Stimulated activated CD4-positive, alpha-beta T cell treated with anti-CD3 and anti-CD28 coated beads, Interleukin-1b, Interleukin-23, amount 100 ng/mL, for 24 hours (primary cell): ENCODE measurements at regions not wholly inside any gene's neighbourhood (a gene's known extent, or its start where the extent isn't known, plus 50 kb on each side); places are given as distances from the start of the nearest gene placed in this dataset.
"Not testable (repeated sequence)": the region's sequence is repeated elsewhere in the genome, so short reads cannot be mapped to it uniquely, and the experiment has no call there.

ENCODE experiments used
- DNase-seq, 4 experiments: peaks; one replicate each; pipeline ENCODE4 v3.0.0-alpha.2; 2020; ENCODE audit warnings: low read depth in 4 of 4, low spot score in 1 of 4

DNA sequence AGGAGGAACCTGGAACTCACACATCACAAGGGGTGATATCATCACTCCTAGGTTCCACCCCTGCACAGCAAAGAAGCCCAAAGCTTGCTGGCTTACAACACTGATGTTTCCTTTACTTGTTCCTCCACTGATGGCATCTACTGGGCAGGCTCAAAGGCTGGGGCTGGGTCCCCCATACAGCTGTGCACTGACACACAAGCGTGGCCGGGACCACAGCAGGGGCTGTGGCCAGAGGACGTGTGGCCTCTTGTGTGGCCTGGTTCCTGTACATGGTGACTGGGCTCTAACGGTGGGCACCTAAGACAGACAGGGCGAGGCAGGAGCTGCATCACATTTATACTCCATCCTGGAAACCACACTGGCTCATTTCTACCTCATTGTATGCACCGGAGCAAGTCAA lies 264.4 kb upstream of the FOXF1 start:
- DNase-seq: no peak

DNA sequence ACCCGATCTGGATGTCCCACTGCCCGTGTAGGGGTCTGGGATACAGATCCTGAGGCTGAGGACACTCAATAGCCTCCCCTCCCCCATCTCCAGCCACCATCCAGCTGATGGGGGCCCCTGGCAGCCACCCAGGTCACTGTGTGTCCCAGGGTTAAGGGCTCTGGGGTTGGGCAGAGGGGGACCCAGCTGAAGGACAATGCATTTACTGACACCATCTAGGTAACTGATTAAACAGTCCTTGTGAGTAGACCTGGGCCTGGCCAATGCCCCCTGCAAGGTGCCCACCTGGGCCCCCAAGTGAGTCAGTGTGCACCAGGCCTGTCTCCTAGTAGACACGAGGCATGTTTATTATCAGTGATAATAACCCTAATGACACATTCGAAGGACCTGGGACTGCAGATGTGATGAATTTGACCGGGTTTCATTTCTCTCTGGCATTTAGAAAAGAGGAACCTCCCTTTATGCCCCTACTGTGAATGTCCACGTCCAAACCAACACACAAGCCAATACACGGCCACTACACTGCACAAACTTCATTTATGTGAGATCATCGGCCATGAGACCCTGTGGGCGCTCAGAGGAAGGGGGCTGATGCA lies 261.9 kb upstream of the FOXF1 start:
- no peak for DNase-seq

GRCh38 chr16:86249631-86250030 lies 260.7 kb upstream of the FOXF1 start:
- no peak for DNase-seq

GRCh38 chr16:86251682-86252081 lies 258.6 kb upstream of the FOXF1 start:
- DNase-seq: no peak

GRCh38 chr16:86252596-86252995 lies 257.7 kb upstream of the FOXF1 start:
- DNase-seq: no peak

GRCh38 chr16:86255966-86256365 lies 254.4 kb upstream of the FOXF1 start:
- no peak for DNase-seq

DNA sequence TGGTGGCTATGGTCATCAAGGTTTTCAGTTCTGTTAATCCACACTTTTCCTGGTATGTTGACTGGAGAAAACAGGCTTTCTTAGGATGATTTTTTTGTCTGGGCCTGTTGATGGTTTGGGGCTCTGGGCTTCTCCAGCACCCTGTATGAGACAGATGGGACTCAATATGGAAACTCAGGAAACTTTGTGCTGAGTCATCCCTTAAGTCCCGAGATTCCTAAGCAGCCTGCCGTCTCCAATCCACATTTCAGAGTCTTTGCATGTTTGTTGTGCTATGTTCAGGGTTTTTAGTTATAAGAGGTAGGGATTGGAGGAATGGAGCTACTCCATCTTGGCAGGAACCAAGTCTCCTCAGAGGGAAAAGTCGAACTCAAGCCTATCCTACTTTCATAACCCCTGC lies 253.3 kb upstream of the FOXF1 start:
- no peak for DNase-seq

GRCh38 chr16:86257546-86257945 lies 252.8 kb upstream of the FOXF1 start:
- no peak for DNase-seq

GRCh38 chr16:86258713-86259112 lies 251.6 kb upstream of the FOXF1 start:
- no peak for DNase-seq

DNA sequence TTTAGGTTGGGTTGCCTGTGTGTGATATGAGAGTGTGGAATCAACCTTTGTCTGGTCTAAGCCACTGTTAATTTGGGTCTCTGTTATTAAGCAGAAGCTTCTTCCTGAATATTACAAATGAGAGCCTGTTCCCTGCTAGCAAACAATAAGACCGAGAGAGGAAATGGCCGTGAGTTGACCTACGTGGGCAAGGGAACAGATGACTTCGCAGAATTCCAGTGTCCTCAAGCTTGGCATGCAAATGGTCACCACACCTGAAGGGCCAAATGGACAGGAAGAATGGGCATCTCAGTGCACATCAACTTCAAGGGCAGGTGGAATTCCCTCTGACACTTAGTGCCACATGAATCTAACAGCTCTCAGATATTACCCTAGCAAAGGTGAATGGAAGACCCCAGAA lies 250.8 kb upstream of the FOXF1 start:
- DNase-seq: no peak

GRCh38 chr16:86261379-86261778 lies 248.9 kb upstream of the FOXF1 start:
- DNase-seq: no peak

- not testable (repeated sequence) for DNase-seq
These were observed 242.7 kb upstream of the FOXF1 start for GRCh38 chr16:86267657-86268056.

GRCh38 chr16:86270696-86271095 lies 239.6 kb upstream of the FOXF1 start:
- no peak for DNase-seq

GRCh38 chr16:86272744-86273143 lies 237.6 kb upstream of the FOXF1 start:
- no peak for DNase-seq

DNA sequence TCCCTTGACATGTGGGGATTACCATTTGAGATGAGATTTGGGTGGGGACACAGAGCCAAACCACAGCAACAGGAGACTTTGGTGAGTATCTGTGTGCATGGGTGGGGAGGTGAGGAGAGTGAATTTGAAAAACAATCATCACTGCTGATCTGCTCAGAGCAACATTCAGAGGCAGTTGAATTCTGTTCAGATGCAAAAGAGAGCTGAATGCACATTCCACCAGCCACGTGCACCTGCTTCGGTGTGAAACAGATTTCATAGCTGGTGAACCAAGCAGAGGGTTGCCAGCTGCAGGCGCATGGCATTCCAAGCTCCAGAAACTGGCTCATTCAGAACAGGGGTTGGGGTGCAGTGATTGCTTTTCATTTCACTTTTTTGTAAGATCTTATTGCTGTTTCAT lies 233.1 kb upstream of the FOXF1 start:
- DNase-seq: no peak

GRCh38 chr16:86277859-86278258 lies 232.5 kb upstream of the FOXF1 start:
- not testable (repeated sequence) for DNase-seq

DNA sequence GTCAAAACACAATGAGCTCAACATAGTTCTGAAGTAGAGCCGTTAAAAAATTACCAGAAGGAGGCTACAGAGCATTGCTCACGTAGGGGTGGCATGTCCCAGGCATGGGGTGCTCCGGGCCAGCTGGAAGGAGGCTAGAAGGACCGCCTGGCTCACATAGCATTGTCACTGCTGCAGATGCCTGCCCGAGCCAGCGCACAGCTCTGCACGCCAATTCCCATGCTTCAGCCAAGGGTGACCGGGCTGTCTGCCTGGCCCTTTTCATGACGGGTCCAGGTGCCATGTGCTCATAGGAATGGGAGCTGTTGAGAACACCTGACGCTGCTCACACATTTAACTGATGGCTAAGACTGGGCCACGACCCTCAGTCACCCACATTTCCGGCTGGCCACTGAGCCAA lies 228.9 kb upstream of the FOXF1 start:
- DNase-seq: no peak

DNA sequence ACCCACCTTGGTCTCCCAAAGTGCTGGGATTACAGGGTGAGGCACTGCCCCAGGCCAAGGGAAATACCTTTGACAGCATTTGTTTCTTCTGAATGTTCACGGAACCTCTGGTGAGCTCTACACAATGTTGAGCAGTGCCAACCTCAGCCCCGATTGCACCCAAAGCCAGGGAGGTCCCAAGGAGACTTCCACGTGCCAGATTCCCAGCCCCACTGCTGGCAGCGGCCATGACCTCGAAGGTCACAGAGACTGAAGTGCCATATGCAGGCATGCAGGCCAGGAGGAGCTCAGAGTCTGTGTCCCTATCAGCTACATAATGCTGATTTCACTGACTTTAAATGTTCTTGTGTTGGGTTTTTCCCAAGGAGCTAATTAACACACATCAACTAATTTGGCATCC lies 226.4 kb upstream of the FOXF1 start:
- DNase-seq: no peak

DNA sequence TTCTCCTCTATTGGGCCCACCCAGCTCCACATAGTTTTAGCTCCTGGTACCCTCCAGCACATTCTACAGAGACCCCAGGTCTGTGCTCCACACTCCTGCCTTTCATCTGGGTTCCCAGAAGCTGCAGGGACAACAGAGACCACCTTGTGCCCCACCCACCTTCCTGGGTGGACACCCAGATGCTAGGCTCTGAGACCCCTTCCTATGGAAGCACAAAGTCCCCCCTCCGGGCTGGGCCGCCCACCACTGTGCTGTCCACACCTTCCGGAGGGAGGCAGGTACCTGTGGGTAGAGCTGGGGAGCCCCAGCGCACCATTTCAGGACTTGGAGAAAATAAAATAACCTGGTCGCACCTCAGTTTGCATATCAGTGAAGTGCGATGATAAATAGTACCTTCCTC lies 224.9 kb upstream of the FOXF1 start:
- DNase-seq: no peak

DNA sequence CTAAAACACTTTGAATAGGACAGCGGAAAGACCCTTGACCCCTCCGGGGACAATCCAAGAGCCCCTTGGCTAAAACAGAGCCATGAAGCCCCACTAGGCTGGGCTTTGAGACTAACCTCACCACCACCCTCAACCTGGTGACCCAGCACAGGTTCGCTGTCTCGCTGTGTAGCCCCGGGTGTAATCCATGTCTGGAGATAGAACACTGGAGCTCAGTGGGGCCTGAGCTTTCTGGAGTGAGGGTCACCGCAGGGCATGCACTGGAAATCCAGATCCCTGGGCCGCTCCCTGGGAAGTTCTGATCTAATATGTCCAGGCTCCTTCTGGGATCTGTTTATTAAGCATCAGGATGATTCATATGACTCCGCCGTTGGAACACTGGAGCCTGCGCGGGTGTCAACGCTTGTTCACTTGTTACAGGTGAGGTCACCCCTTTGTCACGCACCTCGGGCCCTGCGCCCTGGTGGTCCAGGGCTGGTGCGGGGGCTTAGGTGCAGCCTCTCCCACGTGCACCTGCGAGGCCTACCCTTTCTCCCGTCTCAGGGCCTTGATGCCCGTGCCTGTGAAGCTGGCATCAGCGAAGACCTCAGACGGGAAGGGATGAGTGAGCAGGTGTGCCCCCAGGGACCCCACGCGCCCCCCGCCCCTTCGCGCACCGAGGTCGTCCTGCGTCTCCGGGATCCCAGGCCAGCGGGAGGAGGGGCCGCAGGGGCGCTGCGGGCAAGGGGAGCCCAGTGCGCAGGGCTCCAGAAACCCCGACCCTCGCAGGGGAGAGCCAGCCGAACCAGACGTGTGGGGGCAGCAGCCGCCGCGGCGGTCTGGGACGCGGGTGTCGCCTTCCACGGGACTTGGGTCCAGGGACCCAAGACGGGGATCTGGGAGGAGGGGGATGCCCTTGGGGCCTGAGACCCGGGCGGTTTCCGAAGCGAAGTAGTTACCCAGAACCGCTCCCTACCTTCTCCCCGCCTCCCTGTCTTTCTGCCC lies 224.1 kb upstream of the FOXF1 start:
- DNase-seq: no peak

DNA sequence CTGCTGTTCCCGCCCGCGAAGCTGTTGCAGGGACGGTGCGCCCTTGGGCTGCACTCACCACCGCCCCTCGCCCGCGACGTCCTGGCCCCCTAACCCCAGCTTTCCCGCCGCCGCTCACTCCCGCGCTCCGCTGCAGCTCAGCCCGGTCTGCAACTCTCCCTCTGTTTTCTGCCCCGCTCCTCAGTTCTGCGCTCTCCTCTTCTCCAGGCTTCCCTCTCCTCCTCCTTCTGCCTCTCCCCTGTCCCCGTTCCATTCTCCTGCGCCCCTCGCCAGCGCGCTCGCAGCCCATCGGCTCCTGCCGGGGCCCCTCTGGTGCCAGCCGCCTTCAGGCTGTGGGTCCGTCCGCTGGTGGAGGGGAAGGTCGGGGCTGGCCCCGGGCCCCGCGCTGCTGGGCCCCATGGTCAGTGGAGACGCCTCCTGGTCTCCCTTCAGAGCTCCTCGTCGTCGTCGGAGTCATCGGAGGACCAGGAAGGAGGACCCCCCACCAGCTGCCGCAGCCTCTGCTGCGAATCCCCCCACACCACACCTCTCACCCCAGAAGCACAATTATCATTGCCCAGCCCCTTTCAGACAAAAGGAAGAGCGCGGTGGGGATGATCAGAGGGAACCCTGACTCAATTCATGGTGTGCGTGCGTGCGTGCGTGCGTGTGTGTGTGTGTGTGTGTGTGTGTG lies 223.2 kb upstream of the FOXF1 start:
- DNase-seq: no peak

GRCh38 chr16:86287664-86288201 lies 222.6 kb upstream of the FOXF1 start:
- no peak for DNase-seq
